M059J (cell line): ENCODE measurements at regions not wholly inside any gene's neighbourhood (a gene's known extent, or its start where the extent isn't known, plus 50 kb on each side); places are given as distances from the start of the nearest gene placed in this dataset.

ENCODE experiments used
- DNase-seq: peaks from one replicate; pipeline ENCODE4 v3.0.0-alpha.2; 2012; ENCODE audit warnings: low read depth

DNA sequence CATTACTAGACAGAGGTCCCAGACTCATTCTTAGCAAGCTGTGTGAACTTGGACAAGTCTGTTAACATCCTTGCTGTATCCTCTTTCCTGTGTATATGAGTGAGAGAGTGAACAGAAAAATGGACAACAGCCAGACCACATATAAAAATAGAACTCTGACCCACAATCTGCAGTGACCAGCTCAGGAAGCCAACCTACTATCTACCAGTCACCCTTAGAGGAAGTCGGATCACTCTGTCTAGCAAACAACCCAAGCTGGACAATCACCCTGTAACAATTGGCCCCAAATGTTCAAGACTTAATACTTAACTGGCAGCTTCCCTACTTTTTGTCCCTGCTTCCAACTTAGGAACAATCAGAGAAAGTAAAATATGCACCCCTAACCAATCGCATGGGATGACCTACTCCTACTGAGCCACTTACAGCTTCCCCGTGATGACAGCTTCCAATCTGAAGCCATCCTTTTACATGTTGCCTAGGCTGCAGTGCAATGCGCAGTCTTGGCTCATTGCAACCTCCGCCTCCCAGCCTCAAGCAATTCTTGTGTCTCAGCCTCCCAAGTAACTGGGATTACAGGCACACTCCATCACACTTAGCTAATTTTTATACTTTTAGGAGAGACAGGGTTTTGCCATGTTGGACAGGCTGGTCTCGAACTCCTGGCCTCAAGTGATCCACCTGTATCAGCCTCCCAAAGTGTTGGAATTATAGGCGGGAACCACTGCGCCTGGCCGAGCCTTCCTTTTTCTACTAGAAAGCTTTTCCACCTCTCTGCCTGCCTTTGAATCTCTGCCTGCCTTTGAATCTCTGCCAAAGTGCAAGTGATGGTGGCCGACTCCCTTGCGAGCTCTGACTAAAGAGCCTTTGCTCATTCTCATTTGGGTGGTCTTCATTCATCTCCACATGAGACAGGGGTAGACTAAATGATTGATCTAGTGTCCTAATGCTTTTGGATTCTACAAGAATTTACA lies 158.3 kb upstream of the NDUFV2 start:
- peak; percentile 92 for DNase-seq

DNA sequence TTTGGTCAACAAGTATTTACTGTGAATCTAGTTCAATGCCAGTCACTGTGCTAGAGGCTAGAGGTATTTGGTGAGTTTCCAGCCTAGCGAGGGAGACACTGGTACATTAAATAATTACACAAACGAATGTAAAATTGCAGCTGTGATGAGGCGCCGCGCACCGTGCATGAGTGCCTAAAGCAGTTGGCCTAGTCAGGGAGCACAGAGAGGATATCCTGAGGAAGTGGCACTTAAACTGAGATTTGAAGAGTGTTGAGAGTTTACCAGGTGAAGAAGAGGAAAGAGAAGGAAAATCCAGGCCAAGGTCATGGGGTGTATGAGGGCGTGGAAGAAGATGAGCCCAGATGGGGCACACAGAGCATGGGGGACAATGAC lies 157.6 kb upstream of the NDUFV2 start:
- peak; percentile 17 for DNase-seq

DNA sequence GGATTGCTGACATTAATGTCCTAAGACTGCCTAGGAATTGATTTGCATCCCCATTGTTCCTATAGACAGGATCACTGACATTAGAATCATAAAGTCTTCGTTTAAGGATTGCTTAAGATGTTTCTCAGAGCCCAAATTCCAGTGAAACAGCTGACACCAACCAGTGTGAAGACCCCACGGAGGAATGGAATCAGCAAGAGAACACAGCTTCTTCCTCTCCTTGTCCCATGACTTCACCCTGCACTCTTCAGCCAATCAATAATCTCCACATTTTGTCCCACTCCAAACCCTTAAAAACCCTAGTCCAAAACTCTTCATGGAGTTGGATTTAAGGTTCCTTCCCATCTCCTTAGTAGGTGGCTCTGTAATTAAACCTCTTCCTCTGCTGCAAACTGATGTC lies 157.0 kb upstream of the NDUFV2 start:
- DNase-seq = no peak

DNA sequence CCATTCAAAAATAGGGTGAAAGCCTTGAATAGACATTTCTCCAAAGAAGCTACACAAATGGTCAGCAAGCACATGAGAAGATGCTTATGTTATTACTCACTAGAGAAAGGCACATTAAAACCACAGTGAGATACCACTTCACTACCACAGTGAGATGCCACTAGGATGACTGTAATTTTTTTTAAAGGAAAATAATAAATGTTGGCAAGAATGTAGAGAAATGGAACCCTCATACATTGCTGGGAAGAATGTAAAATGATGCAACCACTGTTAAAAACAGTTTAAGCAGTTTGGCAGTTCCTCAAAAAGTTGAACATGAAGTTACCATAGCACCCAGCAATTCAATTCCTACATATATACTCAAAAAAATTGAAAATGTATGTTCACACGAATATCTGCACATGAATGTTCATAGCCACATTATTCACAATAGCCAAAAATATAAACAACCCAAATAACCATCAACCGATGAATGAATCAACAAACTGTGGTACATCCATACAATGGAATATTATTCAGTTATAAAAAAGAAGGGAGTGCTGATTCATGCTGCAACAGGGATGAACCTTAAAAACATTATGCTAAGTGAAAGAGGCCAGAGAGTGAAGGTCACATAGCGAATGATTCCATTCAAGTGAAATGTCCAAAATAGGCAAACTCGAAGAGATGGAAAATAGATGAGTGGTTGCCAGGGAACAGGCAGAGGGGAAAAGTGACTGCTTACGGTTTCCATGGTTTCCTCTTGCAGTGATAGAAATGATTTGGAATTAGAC lies 156.2 kb upstream of the NDUFV2 start:
- DNase-seq = peak; percentile 96

DNA sequence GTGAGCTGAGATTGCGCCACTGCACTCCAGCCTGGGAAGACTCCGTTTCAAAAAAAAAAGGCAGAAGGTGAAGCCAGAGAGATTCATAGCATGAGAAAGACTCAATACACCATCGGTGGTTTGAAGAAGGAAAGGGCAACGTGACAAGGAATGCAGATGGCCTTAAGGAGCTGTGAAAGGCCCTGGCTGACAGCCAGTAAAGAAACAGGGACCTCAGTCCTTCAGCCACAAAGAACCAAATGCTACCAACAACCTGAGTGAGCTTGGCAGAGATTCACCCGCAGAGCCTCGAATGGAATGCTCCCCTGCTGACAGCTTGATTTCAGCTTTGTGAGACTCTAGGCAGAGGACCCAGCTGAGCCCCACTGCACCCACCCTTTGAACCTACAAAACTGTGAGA lies 154.9 kb upstream of the NDUFV2 start:
- peak; percentile 98 for DNase-seq

DNA sequence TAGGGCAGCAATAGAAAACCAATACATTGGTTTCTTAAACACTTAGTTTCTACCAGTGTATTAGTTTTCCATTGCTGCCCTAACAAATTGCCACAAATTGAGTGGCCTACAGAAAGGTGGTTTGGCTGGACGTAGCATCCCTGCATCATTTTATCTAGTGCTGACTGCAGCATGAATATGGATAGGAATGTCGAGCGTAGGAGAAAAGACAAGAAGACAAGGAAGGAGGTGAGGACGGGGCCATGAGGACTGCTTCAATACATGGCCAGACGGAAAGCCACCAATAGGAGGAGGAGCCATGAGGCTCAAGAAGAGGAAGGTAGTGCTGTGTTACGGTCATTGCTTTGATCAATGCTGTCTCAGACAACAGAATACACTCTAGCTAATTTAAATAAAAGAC lies 154.5 kb upstream of the NDUFV2 start:
- DNase-seq = no peak

DNA sequence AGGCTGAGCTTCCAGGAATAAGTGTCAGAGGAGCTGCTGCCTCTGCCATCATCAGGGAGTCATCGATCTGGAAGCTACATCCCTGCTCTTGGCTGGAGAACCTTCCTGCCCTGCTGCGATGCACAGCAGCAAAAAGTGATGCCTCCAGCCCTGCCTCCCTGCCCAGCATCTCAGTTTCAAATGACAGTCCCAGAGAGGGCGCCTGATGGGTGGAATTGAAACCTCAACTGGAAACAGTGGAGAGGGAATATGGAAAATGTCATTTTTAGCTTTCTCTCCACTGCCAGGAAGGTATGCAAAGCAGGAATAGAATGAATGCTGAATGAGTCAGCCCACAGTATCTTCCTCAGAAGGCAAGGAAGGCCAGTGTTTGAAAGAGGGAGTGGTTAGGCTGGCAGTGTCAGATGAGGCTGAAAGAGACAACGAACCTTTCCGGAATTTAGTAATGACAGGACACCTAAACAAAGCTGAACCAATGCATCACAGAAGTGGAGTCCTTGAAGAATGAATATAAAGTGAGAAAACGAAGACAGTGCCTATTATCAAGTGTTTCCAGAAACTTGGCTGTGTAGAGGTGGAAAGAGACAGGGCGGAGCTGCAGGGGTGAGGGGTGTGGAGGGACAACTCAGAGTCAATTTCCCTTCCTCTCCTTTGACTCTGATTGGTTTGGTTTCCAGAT lies 153.9 kb upstream of the NDUFV2 start:
- DNase-seq = peak; percentile 94

DNA sequence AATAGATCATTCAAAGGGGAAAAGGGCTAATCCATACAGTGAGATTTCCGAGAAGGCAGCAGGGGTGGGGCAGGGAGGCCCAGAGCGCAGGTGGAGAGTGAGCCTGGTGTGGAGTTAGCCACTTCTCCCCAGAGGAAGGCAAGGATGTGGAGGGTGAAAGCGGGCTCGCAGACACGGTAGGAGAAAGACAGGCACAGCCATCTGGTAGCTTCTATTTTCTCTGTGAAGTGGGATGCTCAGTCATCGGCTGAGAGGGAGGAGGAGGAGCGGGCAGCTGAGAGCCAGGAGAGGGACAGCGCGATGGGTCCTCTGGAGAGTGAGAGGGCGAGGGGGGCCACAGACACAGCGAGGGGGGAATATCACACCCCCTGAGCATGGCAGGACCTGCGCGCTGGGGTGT lies 153.3 kb upstream of the NDUFV2 start:
- DNase-seq = no peak

DNA sequence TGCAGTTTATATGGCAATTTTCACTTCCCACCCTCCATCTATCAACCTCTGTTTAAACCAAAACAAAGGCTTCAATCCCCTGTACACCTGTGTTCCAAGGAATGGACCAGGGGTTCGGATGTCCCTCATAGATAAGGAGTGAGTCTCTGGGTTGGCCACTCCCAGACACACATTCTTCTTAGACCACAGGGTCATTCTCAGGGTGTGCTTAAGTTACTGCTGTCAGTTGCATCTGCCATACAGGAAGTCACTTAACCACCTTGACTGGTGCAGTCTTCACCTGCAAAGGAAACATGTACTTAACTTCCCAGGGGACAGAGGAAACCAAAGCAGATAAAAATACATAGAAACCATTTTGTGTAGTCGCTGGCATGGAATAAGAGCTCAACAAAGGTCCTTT lies 151.0 kb upstream of the NDUFV2 start:
- DNase-seq = peak; percentile 49

DNA sequence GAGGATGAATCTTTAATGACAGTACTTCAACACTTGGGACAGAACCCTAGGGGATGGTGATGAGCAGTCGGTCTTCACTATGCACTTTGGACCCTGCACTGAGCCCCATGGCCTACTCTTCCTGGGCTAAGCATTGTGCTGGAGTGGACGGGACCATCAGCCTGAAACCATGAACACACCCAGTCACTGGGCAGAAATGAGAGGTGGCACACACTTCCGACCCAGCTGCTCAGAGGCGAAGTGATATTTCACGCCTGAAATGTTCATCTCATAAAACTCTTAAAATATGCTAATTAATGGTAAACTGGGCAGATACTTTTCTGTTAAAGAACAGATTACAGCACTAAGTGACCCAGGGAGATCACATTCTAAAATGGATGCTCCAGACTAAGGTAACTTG lies 150.3 kb upstream of the NDUFV2 start:
- no peak for DNase-seq

DNA sequence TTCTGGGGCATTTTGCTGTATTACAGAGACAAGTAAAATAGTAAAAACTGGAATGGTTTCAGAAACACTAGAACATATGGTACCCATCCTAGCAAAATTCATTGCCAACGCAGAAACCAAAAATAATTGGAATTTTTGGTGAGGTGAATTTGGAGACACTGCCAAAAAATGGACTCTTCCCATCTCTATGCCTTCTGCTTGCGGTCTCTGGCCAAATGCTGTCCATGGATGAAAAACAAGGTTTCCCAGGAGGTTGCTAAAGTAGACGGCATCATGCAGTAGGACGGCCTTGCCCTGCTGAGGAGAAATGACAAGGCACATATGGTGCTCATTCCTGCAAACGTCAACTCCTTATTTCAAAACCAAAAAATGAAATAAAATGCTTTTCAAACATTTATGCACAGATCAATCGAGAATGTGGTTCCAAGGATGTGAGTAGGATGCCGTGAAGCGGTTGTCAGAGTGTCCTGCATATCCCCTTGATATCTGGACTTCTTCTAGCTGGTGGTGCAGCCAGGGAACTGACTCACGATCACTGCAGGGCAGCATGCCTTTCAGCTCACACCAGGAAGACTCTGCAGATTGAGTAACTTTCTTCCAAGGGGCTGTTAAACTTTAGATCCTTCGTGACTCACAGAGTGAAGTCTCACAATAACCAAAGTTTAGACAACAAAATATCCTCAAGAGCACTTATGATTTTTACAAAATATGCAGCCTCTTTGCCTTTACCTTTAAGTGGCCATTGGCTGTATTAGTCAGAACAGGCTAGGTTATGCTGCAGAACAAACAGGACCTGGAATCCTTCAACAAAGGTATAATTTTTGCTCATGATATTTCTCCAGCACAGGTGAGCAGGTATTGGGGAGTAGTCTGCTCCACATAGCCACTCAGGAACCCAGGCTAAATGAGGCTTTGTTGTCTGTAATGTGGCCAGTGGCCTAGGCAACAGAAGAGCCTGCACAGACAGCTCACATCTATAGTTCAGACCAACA lies 149.4 kb upstream of the NDUFV2 start:
- no peak for DNase-seq

DNA sequence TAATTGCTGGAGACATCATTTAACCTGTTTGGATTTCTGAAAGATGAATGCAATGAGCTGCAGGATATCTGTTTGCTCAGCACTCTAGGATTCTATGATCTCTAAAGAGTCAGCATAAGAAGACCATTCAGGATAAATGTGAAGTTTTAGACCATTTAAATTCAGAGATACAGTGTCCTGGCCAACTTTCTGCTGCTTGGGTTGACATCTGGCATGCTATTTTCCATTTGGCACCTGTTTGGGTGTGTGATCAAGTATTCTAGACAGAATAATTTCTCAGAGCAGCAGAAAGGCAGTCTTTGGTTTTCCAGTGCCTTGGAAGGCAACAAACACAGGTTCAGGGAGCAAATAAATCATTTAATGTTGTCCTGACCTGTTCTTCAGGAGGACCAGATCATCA lies 144.8 kb upstream of the NDUFV2 start:
- no peak for DNase-seq

DNA sequence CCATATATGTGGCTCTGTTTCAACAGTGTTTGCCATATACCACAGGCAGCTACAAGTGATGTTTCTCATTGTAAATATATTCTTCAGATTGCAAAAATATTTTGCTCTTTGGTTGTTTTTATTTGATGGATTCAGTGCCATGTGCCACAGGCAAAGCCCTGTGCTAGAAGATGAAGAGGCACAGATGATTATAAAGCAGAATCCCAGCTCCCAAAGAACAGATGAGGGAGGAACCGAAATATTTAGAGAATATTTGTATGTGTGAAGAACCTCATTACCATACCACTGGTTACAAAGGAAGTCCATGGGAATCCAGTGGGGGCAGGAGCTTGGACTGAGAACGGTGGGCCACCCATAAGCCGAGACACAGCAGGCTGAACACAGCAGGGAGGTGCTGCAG lies 143.8 kb upstream of the NDUFV2 start:
- DNase-seq = no peak

DNA sequence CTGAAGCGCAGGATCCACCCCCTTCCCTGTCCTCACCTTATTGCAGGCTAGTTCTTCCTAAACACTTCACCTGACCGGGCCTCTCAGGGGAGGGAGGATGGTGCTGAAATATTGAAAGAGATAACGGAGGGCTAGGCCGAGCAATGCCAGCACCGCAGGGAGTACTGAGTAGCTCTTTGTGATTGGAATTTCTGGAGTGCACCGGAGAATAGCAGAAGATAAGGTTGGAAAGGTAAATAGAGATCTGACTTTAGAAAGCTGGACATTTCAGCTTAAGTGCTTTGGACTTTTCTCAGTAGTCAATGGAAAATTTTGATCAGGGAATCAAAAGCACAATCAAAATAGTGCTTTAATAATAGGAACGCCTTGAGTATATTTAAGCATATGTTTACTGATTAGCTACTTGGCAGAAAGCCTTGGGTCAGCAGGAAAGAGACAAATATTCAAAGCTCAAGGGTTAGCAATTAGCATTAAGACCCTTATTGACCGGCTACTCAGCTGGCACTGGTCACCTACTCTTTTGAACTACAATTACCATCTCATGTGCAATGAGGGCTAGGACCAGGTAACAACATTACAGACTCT lies 142.9 kb upstream of the NDUFV2 start:
- no peak for DNase-seq

DNA sequence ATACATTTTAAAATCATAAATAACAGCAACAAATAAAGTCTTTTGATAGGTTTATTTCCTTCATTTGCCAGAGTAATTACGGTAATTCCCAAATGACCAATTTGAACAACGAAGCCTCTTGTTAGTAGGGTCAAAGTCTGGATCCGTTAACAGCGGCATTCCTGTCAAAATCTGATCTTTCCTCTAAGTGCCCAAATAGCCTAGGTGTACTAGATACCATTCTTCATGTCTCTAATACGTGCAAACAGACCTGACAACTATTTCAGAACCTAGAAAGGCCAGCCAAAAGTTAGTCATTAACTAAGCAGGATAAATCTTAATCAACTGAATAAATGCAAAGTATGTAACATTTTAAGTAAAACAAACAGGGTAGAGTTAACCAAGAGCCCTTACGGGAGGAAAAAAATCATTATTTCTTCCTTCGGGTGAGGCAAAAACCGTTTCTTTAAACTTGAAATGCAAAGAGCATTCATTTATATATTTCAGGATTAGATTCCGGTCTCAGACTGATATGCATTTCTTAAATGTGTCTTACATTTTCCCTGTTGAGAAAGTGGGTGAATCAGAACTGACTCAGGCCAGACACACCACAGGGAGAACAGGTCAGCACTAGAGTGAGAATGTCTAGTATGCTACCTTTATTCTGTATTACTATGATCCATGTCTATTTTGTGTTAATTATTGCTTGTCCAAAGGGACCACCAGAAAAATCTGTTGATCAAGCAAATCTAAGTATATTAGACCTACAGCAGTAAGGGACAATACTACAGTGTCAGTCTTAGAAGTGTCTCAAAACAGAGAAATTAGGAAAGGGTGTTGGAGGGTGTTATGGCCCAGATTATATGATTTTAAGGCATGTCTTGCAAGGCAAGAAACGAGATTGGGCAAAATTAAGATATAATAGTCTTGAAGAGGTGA lies 141.5 kb upstream of the NDUFV2 start:
- DNase-seq = peak; percentile 67

DNA sequence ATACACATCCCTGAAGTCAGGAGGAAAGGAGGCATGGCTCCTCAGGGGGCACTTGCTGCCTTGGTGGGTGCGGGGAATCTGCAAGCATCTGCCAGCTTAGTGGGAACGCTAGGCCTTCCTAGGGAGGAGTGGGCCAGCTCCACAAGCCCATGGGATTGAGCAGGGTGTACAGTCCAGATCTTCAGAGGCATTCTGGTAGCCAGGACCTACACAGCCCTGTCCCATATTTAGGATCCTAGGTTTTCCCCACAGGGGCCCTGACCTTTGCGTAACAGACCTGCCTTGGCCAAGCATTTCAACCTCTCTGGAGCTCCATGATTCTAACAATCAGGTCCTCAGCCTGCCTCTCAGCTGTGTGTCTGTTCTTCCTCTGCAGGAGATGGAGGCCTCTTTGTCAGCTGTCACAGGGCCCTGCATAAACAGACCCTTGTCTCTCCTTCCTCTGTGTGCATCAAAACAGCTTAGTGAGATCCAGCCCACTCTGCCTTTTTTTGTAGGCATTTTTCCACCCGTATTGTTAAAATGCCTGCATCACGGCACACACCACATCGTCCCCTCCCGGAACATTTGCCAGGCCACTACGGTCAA lies 140.2 kb upstream of the NDUFV2 start:
- DNase-seq = no peak

DNA sequence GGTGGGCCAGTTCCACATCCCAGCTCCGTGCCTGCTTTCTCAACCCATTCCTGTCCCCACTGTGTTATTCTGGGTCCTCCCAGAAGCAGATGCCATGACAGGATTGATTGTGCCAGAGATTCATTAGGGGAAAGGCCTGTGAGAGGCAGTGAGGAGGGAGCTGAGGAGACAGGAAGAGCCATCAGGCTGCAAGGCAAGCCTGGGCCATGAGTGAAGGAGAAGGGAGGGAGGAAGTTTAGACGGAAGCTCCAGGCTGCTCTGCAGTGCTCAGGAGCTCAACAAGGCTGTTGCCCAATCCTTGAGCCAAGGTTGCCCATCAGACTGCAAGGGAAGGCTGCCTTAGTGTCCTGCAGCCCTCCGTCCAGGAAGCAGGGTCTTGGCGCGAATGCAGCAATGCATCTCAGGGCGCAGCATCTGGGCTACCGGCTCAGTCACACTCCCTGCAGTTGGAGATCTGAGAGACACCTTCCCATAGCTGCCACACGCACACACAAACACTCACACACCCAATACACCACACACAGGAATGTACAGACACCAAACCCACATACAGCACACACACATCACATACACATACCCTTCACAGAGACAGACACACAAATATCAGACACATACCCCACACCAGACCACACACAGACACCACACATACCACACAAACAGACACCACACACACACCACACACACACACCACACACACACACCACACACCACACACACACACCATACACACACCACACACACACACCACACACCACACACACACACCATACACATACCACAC lies 139.5 kb upstream of the NDUFV2 start:
- DNase-seq = no peak

DNA sequence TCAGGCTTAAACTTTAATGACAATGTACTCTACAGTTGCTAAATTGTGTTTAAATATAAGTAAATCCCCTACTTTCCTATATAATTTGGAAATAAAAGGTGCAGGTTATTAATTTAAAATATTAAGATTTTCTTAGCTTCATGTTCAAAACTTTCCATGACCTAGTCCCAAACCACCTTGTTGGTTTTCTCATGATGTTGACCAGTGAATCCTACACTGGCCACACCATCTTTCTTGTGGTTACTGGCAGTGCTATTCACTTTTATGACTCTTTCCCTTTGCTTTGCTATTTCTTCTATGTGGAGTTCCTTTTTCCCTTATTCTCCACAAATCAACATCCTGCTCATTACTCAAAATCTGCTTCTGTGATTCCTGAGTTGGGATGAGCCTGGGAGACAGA lies 138.6 kb upstream of the NDUFV2 start:
- DNase-seq = no peak

DNA sequence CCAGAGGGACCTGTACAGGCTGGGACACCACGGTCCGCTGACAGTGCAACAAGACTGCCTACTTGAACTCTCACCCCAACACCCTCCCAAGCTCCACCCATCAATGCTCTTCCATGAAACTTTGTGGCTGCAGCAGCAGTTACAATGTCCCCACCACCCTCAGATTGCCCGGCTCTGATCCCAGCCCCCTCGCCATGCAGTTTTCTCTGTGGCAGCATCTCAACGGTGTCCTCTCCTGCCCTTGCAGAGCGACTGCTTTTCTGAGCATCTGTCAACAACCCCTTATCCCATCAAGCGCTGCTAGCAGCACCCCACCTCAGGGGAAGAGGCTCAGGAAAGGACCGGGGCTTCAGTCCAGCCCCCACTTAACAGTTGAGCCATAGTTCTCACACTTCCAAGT lies 137.1 kb upstream of the NDUFV2 start:
- DNase-seq = no peak
